NCI-H1694 (cell line): ENCODE measurements at regions not wholly inside any gene's neighbourhood (a gene's known extent, or its start where the extent isn't known, plus 50 kb on each side); places are given as distances from the start of the nearest gene placed in this dataset.

Source experiments
- DNase-seq: peaks from one replicate; lab custom pipeline; 2025; lab: John Stamatoyannopoulos, UW

GRCh38 chr7:84302949-84303348 is 108.4 kb upstream of the SEMA3A start:
- DNase-seq, result no peak

- no peak for DNase-seq
Observed at GRCh38 chr7:84297616-84298015, 103.0 kb upstream of the SEMA3A start.

- DNase-seq, result no peak
Observed at GRCh38 chr7:84294847-84295455, 100.4 kb upstream of the SEMA3A start.

- DNase-seq, result no peak
Observed at GRCh38 chr7:84294391-84294790, 99.8 kb upstream of the SEMA3A start.

GRCh38 chr7:84291756-84292155 is 97.2 kb upstream of the SEMA3A start:
- no peak for DNase-seq

- DNase-seq, result no peak
Observed at GRCh38 chr7:84283798-84284197, 89.2 kb upstream of the SEMA3A start.

- no peak for DNase-seq
Observed at GRCh38 chr7:84281518-84281917, 86.9 kb upstream of the SEMA3A start.

GRCh38 chr7:84277628-84278224 is 83.1 kb upstream of the SEMA3A start:
- DNase-seq, result no peak

- no peak for DNase-seq
Observed at GRCh38 chr7:84274029-84274638, 79.5 kb upstream of the SEMA3A start.

GRCh38 chr7:84271543-84271942 is 77.0 kb upstream of the SEMA3A start:
- DNase-seq, result no peak

GRCh38 chr7:84264396-84264795 is 69.8 kb upstream of the SEMA3A start:
- no peak for DNase-seq

GRCh38 chr7:84263106-84263505 is 68.5 kb upstream of the SEMA3A start:
- DNase-seq, result no peak

GRCh38 chr7:84261509-84261908 is 66.9 kb upstream of the SEMA3A start:
- DNase-seq, result no peak

- no peak for DNase-seq
Observed at GRCh38 chr7:84258628-84259027, 64.0 kb upstream of the SEMA3A start.

- no peak for DNase-seq
Observed at GRCh38 chr7:84256571-84256971, 62.0 kb upstream of the SEMA3A start.

GRCh38 chr7:84251277-84251781 is 56.7 kb upstream of the SEMA3A start:
- no peak for DNase-seq

GRCh38 chr7:84250452-84250851 is 55.9 kb upstream of the SEMA3A start:
- DNase-seq, result no peak

GRCh38 chr7:84249656-84250055 is 55.1 kb upstream of the SEMA3A start:
- DNase-seq, result no peak

- DNase-seq, result no peak
Observed at GRCh38 chr7:84248843-84249242, 54.3 kb upstream of the SEMA3A start.

GRCh38 chr7:84248267-84248666 is 53.7 kb upstream of the SEMA3A start:
- DNase-seq, result no peak

GRCh38 chr7:84247591-84247990 is 53.0 kb upstream of the SEMA3A start:
- no peak for DNase-seq

GRCh38 chr7:84245835-84246234 is 51.2 kb upstream of the SEMA3A start:
- no peak for DNase-seq
